GM10266 (cell line): ENCODE measurements at regions not wholly inside any gene's neighbourhood (a gene's known extent, or its start where the extent isn't known, plus 50 kb on each side); places are given as distances from the start of the nearest gene placed in this dataset.

ENCODE experiments used
- DNase-seq: peaks from one replicate; pipeline ENCODE4 v3.0.0; 2012; ENCODE audit errors: extremely low spot score
- CTCF ChIP-seq: IDR thresholded peaks from 2 replicates; pipeline ENCODE4 v1.5.1; 2012; ENCODE audit warnings: mild to moderate bottlenecking, low read depth; ENCODE audit not compliant: control insufficient read depth, insufficient read depth; ENCODE audit errors: missing control alignments

- no peak for DNase-seq
- no peak for TF ChIP-seq CTCF
Observed at GRCh38 chr9:103997856-103998370, 96.2 kb upstream of the SMC2 start.

GRCh38 chr9:103999375-104000062 is 94.6 kb upstream of the SMC2 start:
- no peak for TF ChIP-seq CTCF
- DNase-seq = no peak

- DNase-seq = no peak
- no peak for TF ChIP-seq CTCF
Observed at GRCh38 chr9:104009826-104010225, 84.3 kb upstream of the SMC2 start.

- no peak for DNase-seq
- no peak for TF ChIP-seq CTCF
Observed at GRCh38 chr9:104022083-104022482, 72.0 kb upstream of the SMC2 start.

- TF ChIP-seq CTCF = no peak
- no peak for DNase-seq
Observed at GRCh38 chr9:104025104-104025503, 69.0 kb upstream of the SMC2 start.

- TF ChIP-seq CTCF = no peak
- DNase-seq = no peak
Observed at GRCh38 chr9:104025945-104026344, 68.2 kb upstream of the SMC2 start.

GRCh38 chr9:104027295-104027694 is 66.8 kb upstream of the SMC2 start:
- TF ChIP-seq CTCF = no peak
- no peak for DNase-seq
